WTC11 (cell line): ENCODE measurements at regions not wholly inside any gene's neighbourhood (a gene's known extent, or its start where the extent isn't known, plus 50 kb on each side); places are given as distances from the start of the nearest gene placed in this dataset.

Source experiments
- CREM ChIP-seq: sonication (generic); formaldehyde crosslinking; IDR thresholded peaks from 2 replicates; pipeline ENCODE4 v1.8.1; 2022; ENCODE audit warnings: mild to moderate bottlenecking, missing genetic modification reagents, moderate library complexity
- CTCF ChIP-seq: fragments of 200-600 bp; IDR thresholded peaks from 2 replicates; pipeline ENCODE4 v1.8.0; 2022; ENCODE audit warnings: antibody characterized with exemption
- E2F5 ChIP-seq: sonication (generic); formaldehyde crosslinking; IDR thresholded peaks from 2 replicates; pipeline ENCODE4 v1.8.1; 2022; ENCODE audit warnings: mild to moderate bottlenecking, moderate library complexity, missing genetic modification reagents
- ETV6 ChIP-seq: sonication (generic); formaldehyde crosslinking; IDR thresholded peaks from 2 replicates; pipeline ENCODE4 v1.8.1; 2022; ENCODE audit warnings: mild to moderate bottlenecking, missing genetic modification reagents
- NFYB ChIP-seq: sonication (generic); formaldehyde crosslinking; conservative IDR thresholded peaks from 2 replicates; pipeline ENCODE4 v1.8.0; 2022; ENCODE audit warnings: low read depth, missing genetic modification reagents
- NR1H2 ChIP-seq: sonication (generic); formaldehyde crosslinking; IDR thresholded peaks from 2 replicates; pipeline ENCODE4 v1.9.0; 2021; ENCODE audit warnings: mild to moderate bottlenecking, moderate library complexity, missing genetic modification reagents
- TCF7 ChIP-seq: sonication (generic); formaldehyde crosslinking; IDR thresholded peaks from 2 replicates; pipeline ENCODE4 v1.8.0; 2022; ENCODE audit warnings: mild to moderate bottlenecking, low read depth, missing genetic modification reagents, moderate library complexity
- ZNF263 ChIP-seq: sonication (generic); formaldehyde crosslinking; IDR thresholded peaks from 2 replicates; pipeline ENCODE4 v1.8.1; 2022; ENCODE audit warnings: low read depth, mild to moderate bottlenecking, moderate library complexity, missing genetic modification reagents

GRCh38 chr2:64205415-64205814, 61.2 kb upstream of the PELI1 start:
- TF ChIP-seq NFYB (CRISPR knock-in tag): no peak
- no peak for TF ChIP-seq CTCF
- no peak for TF ChIP-seq E2F5
- TF ChIP-seq CREM: no peak
- TF ChIP-seq ZNF263 (CRISPR knock-in tag): no peak
- no peak for TF ChIP-seq TCF7 (CRISPR knock-in tag)
- no peak for TF ChIP-seq ETV6 (CRISPR knock-in tag)
- no peak for TF ChIP-seq NR1H2 (CRISPR knock-in tag)
